Endothelial cell of umbilical vein (primary cell): ENCODE measurements at regions not wholly inside any gene's neighbourhood (a gene's known extent, or its start where the extent isn't known, plus 50 kb on each side); places are given as distances from the start of the nearest gene placed in this dataset.

ENCODE experiments used
- EZH2 ChIP-seq: IDR thresholded peaks from 2 replicates; pipeline ENCODE4 v1.6.1; 2012; ENCODE audit warnings: borderline replicate concordance, low read depth, mild to moderate bottlenecking, moderate library complexity, low read length, inconsistent platforms; ENCODE audit not compliant: severe bottlenecking
- POLR2A ChIP-seq: IDR thresholded peaks from 2 replicates; pipeline ENCODE4 v1.6.1; 2012; ENCODE audit warnings: low read depth, mild to moderate bottlenecking, control low read depth, low read length
- POLR2AphosphoS5 ChIP-seq: IDR thresholded peaks from 2 replicates; pipeline ENCODE4 v1.6.1; 2012; ENCODE audit warnings: low read depth, mild to moderate bottlenecking, control low read depth, low read length, moderate library complexity; ENCODE audit not compliant: insufficient read depth
- TF ChIP-seq, protein P1 (sequence below), 2 donors: IDR thresholded peaks; 1 replicate in 1 of 2; 2 replicates in 1 of 2; pipeline ENCODE4 v1.5.1; 2011; ENCODE audit warnings: low read length in 2 of 2, mild to moderate bottlenecking in 2 of 2, moderate library complexity in 2 of 2, control low read depth in 1 of 2, inconsistent platforms in 1 of 2, low read depth in 1 of 2; ENCODE audit not compliant: insufficient read depth in 1 of 2; ENCODE audit errors: extremely low read depth in 1 of 2
- TF ChIP-seq, protein P2 (sequence below): IDR thresholded peaks from 2 replicates; pipeline ENCODE4 v1.6.1; 2011; ENCODE audit not compliant: insufficient read depth, insufficient read length

GRCh38 chr5:99141534-99142128 lies 212.8 kb upstream of the CHD1 start:
- TF ChIP-seq EZH2 (no peak), POLR2A (no peak), POLR2AphosphoS5 (no peak)
- TF ChIP-seq, protein P1, sequence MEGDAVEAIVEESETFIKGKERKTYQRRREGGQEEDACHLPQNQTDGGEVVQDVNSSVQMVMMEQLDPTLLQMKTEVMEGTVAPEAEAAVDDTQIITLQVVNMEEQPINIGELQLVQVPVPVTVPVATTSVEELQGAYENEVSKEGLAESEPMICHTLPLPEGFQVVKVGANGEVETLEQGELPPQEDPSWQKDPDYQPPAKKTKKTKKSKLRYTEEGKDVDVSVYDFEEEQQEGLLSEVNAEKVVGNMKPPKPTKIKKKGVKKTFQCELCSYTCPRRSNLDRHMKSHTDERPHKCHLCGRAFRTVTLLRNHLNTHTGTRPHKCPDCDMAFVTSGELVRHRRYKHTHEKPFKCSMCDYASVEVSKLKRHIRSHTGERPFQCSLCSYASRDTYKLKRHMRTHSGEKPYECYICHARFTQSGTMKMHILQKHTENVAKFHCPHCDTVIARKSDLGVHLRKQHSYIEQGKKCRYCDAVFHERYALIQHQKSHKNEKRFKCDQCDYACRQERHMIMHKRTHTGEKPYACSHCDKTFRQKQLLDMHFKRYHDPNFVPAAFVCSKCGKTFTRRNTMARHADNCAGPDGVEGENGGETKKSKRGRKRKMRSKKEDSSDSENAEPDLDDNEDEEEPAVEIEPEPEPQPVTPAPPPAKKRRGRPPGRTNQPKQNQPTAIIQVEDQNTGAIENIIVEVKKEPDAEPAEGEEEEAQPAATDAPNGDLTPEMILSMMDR (IDR thresholded peaks at IDR 0.05; ENCODE audit: extremely low read depth in 1 of 2, insufficient read depth in 1 of 2, low read depth in 1 of 2, low read length in 2 of 2) = no peak
- TF ChIP-seq, protein P2, sequence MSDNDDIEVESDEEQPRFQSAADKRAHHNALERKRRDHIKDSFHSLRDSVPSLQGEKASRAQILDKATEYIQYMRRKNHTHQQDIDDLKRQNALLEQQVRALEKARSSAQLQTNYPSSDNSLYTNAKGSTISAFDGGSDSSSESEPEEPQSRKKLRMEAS = no peak
